Cerebellar nuclear complex (tissue), 1 donor: ENCODE measurements at regions not wholly inside any gene's neighbourhood (a gene's known extent, or its start where the extent isn't known, plus 50 kb on each side); places are given as distances from the start of the nearest gene placed in this dataset.
"Not testable (repeated sequence)": the region's sequence is repeated elsewhere in the genome, so short reads cannot be mapped to it uniquely, and the experiment has no call there.

Source experiments
- DNase-seq, 2 experiments: peaks; one replicate each; lab custom pipeline; 2025; lab: John Stamatoyannopoulos, UW

GRCh38 chr20:12201289-12201991, 283.7 kb downstream of the BTBD3 start:
- no peak for DNase-seq

DNA sequence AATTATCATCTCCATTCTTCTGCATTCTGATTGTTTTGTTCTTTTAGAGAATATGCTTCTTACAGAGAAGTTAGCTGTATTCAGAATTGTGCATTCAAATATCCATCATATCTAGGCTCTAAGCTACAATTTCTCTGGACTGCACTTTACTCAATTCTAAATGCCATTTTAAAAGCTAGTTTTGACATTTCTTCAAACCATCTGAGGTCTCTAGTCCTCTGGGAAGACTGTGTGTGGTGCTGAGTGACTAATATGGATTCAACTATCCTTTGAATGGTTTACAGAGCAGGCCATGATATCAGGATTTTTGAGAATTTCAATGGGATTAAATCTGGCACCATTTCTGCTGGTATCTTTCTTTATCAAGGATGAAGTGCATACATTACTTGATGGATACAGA, 285.7 kb downstream of the BTBD3 start:
- no peak for DNase-seq

DNA sequence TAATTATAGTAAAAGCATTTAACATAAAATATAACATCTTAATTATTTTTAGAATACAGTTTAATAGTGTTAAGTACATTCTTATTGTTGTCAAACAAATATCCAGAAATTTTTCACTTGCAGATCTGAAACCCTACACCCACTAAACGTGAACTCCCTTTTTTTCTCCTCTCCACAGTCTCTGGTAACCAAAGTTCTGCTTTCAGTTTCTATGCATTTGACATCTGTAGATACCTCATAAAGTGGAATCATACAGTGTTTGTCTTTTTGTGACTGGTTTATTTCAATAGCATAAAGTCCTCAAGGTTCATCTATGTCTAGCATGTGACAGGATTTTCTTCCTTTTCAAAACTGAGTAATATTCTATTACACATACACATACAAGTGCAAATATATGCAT, 286.3 kb downstream of the BTBD3 start:
- DNase-seq: no peak

DNA sequence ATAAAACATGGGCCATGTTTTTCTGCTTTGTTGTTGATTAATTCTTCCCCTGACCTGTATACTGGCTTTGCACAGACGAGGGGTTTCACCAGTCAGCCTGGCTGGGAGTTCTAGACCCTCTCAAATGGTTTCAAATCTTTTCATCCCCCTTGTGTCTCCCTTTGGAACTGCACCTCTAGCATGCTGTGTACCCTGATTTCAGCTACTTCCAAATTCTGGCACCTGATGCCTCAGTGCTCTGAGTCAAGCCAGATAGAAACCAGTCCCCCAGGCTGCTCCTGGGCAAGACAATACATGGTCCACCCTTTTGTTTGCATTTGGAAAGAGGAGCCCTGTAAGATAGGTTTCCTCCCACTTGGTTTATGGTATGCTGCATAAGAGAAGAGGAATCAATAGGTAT, 290.2 kb downstream of the BTBD3 start:
- DNase-seq: no peak

DNA sequence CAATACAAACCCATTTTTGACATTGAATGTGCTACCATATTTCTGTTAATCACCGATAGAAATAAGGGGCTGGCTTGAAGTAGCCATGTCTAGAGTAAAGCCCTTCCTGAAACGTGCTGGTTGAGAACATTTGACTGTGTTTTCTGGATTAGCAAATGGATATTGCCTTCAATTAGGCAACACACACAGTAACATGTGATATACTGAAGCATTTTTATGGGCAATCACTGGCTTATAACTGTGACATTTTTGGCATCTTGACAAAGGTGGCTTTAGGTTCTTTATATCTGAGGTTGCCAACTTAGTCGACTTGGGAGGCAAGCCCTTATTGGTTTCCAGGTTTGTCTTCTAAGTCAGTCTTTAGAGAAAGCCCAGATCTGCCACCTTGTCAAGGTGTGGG, 292.9 kb downstream of the BTBD3 start:
- DNase-seq: no peak

- DNase-seq: no peak
Measured at GRCh38 chr20:12211361-12211760, 293.7 kb downstream of the BTBD3 start.

- no peak for DNase-seq
Measured at GRCh38 chr20:12217382-12217781, 299.7 kb downstream of the BTBD3 start.

- DNase-seq: no peak
Measured at GRCh38 chr20:12219798-12220197, 302.1 kb downstream of the BTBD3 start.

- DNase-seq: no peak
Measured at GRCh38 chr20:12223057-12223456, 305.4 kb downstream of the BTBD3 start.

DNA sequence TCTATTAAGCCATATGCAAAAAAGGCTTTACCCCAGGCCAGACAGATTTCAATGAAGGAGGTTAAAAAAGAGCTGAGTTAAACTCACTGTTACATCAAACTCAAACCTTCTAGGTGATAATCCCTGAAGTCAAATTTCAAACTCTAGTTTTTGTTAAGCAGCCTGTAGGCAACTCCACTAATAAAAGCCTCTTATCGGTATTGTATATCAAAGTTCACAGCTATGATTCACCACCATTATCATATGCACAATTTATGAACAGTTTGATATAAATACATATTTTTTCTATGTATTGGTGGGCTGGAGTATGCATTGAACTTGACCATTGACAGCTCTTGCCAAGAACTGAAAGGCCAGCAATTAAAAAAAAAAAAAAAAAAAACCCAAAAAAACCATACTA, 308.2 kb downstream of the BTBD3 start:
- DNase-seq: no peak

DNA sequence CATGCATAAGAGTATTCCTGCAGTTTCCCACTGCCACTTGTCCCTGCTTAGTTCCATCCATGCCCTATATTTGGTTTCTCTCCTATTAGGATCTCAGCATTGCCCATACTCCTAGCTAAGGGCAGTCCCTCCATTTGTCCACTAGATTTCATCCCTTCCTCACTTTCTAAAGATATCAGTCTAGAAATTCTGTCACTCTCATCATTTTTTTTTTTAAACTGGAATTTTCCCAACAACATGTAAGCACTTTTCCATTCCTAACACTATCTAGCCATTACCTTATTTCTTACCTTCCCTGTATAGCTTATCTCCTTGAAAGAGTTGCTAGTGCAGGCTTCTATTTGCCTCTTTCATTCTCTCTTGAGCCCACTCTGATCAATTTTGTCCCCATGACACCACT, 312.2 kb downstream of the BTBD3 start:
- DNase-seq: no peak

- no peak for DNase-seq
Measured at GRCh38 chr20:12237772-12238171, 320.1 kb downstream of the BTBD3 start.

- DNase-seq: no peak
Measured at GRCh38 chr20:12241065-12241464, 323.4 kb downstream of the BTBD3 start.

DNA sequence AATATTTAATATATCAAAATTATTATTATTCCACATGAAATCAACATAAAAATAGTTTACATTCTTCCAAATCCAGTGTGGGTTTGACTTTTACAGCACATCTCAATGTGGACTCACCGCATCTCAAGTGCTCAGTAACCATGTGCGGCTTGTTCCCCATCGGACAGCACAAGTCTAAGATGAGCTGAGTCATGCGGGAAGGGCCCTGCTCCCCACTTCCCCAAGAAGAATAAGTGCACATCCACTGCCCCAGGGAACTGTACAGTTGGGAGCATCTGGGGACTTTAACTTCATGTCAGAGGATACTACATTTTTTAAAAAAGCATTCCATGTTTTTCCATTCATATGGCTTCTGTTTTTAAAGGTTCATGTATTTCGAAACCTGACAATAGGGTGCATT, 325.6 kb downstream of the BTBD3 start:
- DNase-seq: no peak

DNA sequence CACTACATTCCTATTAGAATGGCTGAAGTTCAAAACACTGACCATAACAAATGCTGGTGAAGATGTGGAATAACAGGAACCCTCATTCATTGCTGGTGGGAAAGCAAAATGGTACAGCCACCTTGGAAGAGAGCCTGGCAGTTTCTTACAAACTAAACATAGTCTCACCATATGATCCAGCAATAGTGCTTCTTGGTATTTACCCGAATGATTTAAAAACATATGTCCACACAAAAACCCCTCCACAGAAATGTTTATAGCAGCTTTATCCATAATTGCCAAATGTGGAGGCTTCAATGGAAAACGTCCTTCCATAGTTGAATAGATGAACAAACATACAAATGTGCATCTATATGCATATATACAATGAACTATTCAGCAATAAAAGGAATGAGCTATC, 330.8 kb downstream of the BTBD3 start:
- no peak for DNase-seq

GRCh38 chr20:12250661-12251060, 333.0 kb downstream of the BTBD3 start:
- DNase-seq: not testable (repeated sequence)

DNA sequence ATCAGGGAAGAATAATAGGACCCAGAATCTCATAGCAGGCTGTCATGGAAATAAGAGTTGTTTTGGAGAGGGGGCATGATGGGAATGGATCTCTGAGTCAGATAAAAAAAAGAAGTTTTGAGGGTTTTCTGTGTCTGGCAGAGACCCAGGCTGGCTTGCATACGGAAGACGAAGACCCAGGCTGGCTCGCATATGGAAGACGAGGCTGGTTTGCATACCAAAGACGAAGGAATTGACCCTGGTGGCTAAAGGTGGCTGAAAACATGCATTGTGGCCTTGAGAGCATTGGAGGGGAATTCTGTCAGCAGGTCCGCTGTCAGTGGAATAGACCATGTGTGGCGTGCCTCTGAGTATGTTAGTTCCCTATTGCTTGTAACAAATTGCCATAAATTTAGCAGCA, 335.1 kb downstream of the BTBD3 start:
- no peak for DNase-seq

DNA sequence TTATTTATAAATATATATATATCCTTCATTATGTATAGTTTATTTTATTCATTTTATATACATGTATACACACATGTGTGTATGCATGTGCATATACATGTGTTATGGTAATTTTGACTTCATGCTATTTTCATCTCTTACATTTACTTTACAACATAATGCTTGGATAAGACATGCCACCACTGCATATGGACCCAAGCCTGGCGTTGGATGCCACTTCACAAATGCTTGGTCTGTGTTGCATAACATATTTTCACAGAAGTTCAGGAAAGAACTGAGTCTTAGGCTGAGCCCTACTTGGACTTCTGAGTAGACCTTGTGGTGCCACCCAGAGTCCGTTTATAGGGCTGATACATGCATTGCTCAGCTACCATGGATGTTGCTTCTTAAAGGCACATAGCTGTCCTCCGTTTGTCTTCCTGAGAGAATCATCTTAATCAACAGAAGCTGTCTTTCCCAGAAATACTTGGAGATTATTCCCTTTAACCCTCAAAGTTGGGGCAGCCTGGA, 337.8 kb downstream of the BTBD3 start:
- DNase-seq: no peak

GRCh38 chr20:12256806-12257205, 339.1 kb downstream of the BTBD3 start:
- no peak for DNase-seq

- DNase-seq: no peak
Measured at GRCh38 chr20:12262747-12263146, 345.1 kb downstream of the BTBD3 start.

DNA sequence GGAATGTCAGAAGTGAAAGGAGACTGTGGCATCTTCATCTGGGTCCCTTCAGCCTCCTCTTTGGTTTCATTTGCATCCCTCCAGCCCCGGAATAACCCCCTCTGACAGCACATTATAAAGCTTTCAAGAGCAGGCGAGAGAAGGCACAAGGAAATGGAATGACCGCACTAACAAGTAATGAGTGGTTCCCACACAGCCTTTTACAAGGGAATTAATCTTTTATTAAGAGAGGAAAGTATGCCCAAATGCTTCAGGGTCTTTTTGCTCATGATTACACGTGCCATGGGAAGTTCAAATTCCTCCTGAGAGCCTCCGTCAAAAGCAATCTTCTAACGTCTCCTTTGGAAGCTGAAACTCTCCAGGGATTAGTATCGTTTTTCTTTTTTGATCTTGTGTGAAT, 347.0 kb downstream of the BTBD3 start:
- DNase-seq: no peak

GRCh38 chr20:12265662-12266061, 348.0 kb downstream of the BTBD3 start:
- no peak for DNase-seq

DNA sequence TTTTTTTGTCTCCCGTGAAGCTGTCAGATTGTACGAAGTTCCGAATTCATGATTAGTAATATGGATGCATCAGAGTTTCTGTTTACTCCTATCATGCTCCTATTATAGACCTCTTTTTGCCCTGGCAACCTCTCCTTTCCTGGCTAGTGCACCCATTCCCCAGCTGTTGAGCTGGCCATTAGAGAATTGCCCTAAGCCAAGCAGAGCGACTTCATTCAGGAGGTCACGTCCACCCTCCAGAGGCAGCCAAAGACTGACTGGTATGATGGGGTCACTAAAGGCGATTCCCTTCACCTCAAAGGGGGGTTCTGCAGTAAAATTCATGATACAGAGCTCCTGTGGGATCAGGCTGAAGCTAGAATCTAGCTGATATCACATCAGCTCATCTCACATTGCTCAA, 351.9 kb downstream of the BTBD3 start:
- no peak for DNase-seq

- no peak for DNase-seq
Measured at GRCh38 chr20:12270863-12271262, 353.2 kb downstream of the BTBD3 start.
